H9 (cell line): ENCODE measurements at regions not wholly inside any gene's neighbourhood (a gene's known extent, or its start where the extent isn't known, plus 50 kb on each side); places are given as distances from the start of the nearest gene placed in this dataset.

Experiments
- DNase-seq: peaks from one replicate; pipeline ENCODE4 v3.0.0-alpha.2; 2017
- H2AFZ ChIP-seq: one replicate; pipeline ENCODE4 v1.6.1; 2013; ENCODE audit warnings: mild to moderate bottlenecking, low read length, control low read depth, moderate library complexity
- H2AK5ac ChIP-seq: 2 replicates; pipeline ENCODE4 v1.6.1; 2013; ENCODE audit warnings: low read length, control low read depth, mixed read lengths; ENCODE audit not compliant: insufficient read length
- H2BK120ac ChIP-seq: one replicate; pipeline ENCODE4 v1.6.1; 2013; ENCODE audit warnings: low read depth, mild to moderate bottlenecking, low read length, control low read depth, inconsistent platforms; ENCODE audit not compliant: poor library complexity, severe bottlenecking
- H2BK12ac ChIP-seq: 2 replicates; pipeline ENCODE4 v1.6.1; 2013; ENCODE audit warnings: low read length, control low read depth, mixed read lengths, low read depth; ENCODE audit not compliant: insufficient read length
- H2BK15ac ChIP-seq: 2 replicates; pipeline ENCODE4 v1.6.1; 2013; ENCODE audit warnings: low read depth, low read length, control low read depth
- H2BK20ac ChIP-seq: one replicate; pipeline ENCODE4 v1.6.1; 2013; ENCODE audit warnings: low read depth, mild to moderate bottlenecking, low read length, control low read depth, inconsistent platforms; ENCODE audit not compliant: poor library complexity, severe bottlenecking
- H2BK5ac ChIP-seq: 2 replicates; pipeline ENCODE4 v1.6.1; 2013; ENCODE audit warnings: low read length, control low read depth, mixed read lengths; ENCODE audit not compliant: insufficient read length
- H3K14ac ChIP-seq: 2 replicates; pipeline ENCODE4 v1.6.1; 2013; ENCODE audit warnings: low read length, control low read depth; ENCODE audit not compliant: insufficient read depth
- H3K18ac ChIP-seq: 2 replicates; pipeline ENCODE4 v1.6.1; 2013; ENCODE audit warnings: low read depth, mild to moderate bottlenecking, mixed read lengths, low read length, control low read depth; ENCODE audit not compliant: insufficient read length
- H3K23ac ChIP-seq: 2 replicates; pipeline ENCODE4 v1.6.1; 2013; ENCODE audit warnings: low read length, control low read depth, mixed read lengths, low read depth; ENCODE audit not compliant: insufficient read length
- H3K23me2 ChIP-seq: 2 replicates; pipeline ENCODE4 v1.6.1; 2013; ENCODE audit warnings: low read depth, mild to moderate bottlenecking, mixed read lengths, low read length, control low read depth; ENCODE audit not compliant: insufficient read length, poor library complexity, severe bottlenecking
- H3K27ac ChIP-seq: 2 replicates; pipeline ENCODE4 v1.5.1; 2013; ENCODE audit warnings: low read length, control low read depth, mixed read lengths, low read depth; ENCODE audit not compliant: insufficient read length
- H3K27me3 ChIP-seq: 2 replicates; pipeline ENCODE4 v1.6.1; 2013; ENCODE audit warnings: low read length, control low read depth, inconsistent platforms; ENCODE audit not compliant: insufficient read depth
- H3K4ac ChIP-seq: 2 replicates; pipeline ENCODE4 v1.6.1; 2013; ENCODE audit warnings: low read depth, mild to moderate bottlenecking, control low read depth, inconsistent platforms, low read length, moderate library complexity
- H3K4me1 ChIP-seq: 2 replicates; pipeline ENCODE4 v1.6.1; 2013; ENCODE audit warnings: low read length, control low read depth, inconsistent platforms; ENCODE audit not compliant: insufficient read depth
- H3K4me2 ChIP-seq: 2 replicates; pipeline ENCODE4 v1.6.1; 2013; ENCODE audit warnings: low read length, control low read depth, mixed read lengths; ENCODE audit not compliant: insufficient read length, insufficient read depth
- H3K56ac ChIP-seq: 2 replicates; pipeline ENCODE4 v1.6.1; 2013; ENCODE audit warnings: low read depth, mild to moderate bottlenecking, mixed read lengths, low read length, control low read depth; ENCODE audit not compliant: insufficient read length
- H3K79me1 ChIP-seq: 2 replicates; pipeline ENCODE4 v1.6.1; 2013; ENCODE audit warnings: low read depth, mild to moderate bottlenecking, moderate library complexity, low read length, control low read depth, inconsistent platforms; ENCODE audit not compliant: insufficient read depth, poor library complexity, severe bottlenecking
- H3K79me2 ChIP-seq: 2 replicates; pipeline ENCODE4 v1.6.1; 2013; ENCODE audit warnings: low read length, control low read depth, inconsistent platforms; ENCODE audit not compliant: insufficient read depth
- H3K9ac ChIP-seq: 2 replicates; pipeline ENCODE4 v1.6.1; 2013; ENCODE audit warnings: low read length, control low read depth, mixed read lengths; ENCODE audit not compliant: insufficient read length; ENCODE audit errors: extremely low read depth
- H3K9me3 ChIP-seq: one replicate; pipeline ENCODE4 v1.6.1; 2013; ENCODE audit warnings: low read depth, low read length, inconsistent platforms; ENCODE audit not compliant: control insufficient read depth
- H3T11ph ChIP-seq: one replicate; pipeline ENCODE4 v1.6.1; 2013; ENCODE audit warnings: mild to moderate bottlenecking, low read length, control low read depth, inconsistent platforms
- H4K20me1 ChIP-seq: one replicate; pipeline ENCODE4 v1.6.1; 2013; ENCODE audit not compliant: control insufficient read depth, insufficient read length, insufficient read depth
- H4K5ac ChIP-seq: 2 replicates; pipeline ENCODE4 v1.6.1; 2013; ENCODE audit warnings: low read depth, mild to moderate bottlenecking, mixed read lengths, low read length, control low read depth; ENCODE audit not compliant: insufficient read length
- H4K8ac ChIP-seq: replicated peaks from 2 replicates; pipeline ENCODE4 v1.6.1; 2013; ENCODE audit warnings: low read length, control low read depth, mixed read lengths, low read depth; ENCODE audit not compliant: insufficient read length
- H4K91ac ChIP-seq: 2 replicates; pipeline ENCODE4 v1.6.1; 2013; ENCODE audit warnings: low read depth, mild to moderate bottlenecking, moderate library complexity, mixed read lengths, low read length, control low read depth; ENCODE audit not compliant: insufficient read length
- H3K27ac Mint-ChIP-seq, 3 experiments: 2 replicates in 2 of 3; 3 replicates in 1 of 3; pipeline ENCODE4 v1.8.0; 2020 to 2021; ENCODE audit warnings: mixed read lengths in 3 of 3, mild to moderate bottlenecking in 1 of 3, moderate library complexity in 1 of 3
- H3K27me3 Mint-ChIP-seq: 2 replicates; pipeline ENCODE4 v1.8.0; 2021; ENCODE audit warnings: low read depth, mild to moderate bottlenecking, moderate library complexity, mixed read lengths
- H3K36me3 Mint-ChIP-seq, 3 experiments: 2 replicates in 2 of 3; 3 replicates in 1 of 3; pipeline ENCODE4 v1.8.0; 2020 to 2021; ENCODE audit warnings: low read depth in 3 of 3, mixed read lengths in 3 of 3; ENCODE audit not compliant: insufficient read depth in 1 of 3
- H3K4me1 Mint-ChIP-seq, 2 experiments: 2 replicates each; pipeline ENCODE4 v1.8.0; 2020; ENCODE audit warnings: mixed read lengths in 2 of 2
- H3K4me3 Mint-ChIP-seq, 2 experiments: 2 replicates in 1 of 2; 3 replicates in 1 of 2; pipeline ENCODE4 v1.8.0; 2020 to 2021; ENCODE audit warnings: mild to moderate bottlenecking in 2 of 2, mixed read lengths in 2 of 2, moderate library complexity in 1 of 2
- H3K9me3 Mint-ChIP-seq, 2 experiments: 2 replicates in 1 of 2; 3 replicates in 1 of 2; pipeline ENCODE4 v1.8.0; 2020; ENCODE audit warnings: mild to moderate bottlenecking in 2 of 2, mixed read lengths in 2 of 2, moderate library complexity in 1 of 2
- WGBS: extraction: QIAGEN DNeasy Blood & Tissue Kit; methylation state at CpG from one replicate; pipeline ENCODE4 v1.1.7; 2013; ENCODE audit warnings: missing lambda C conversion rate, low lambda C conversion rate, mixed read lengths; ENCODE audit not compliant: insufficient read length; ENCODE audit errors: extremely low coverage; 5-methylcytosine and 5-hydroxymethylcytosine counted together
- TF ChIP-seq, protein P1 (sequence below): fragments of 200-600 bp; sonication (generic); conservative IDR thresholded peaks from 3 replicates; pipeline ENCODE4 v1.8.0; 2021; ENCODE audit warnings: antibody characterized with exemption, mild to moderate bottlenecking

GRCh38 chr3:148146241-148146640 is 551.5 kb upstream of the AGTR1 start:
- no peak overlapping the region for H2BK15ac ChIP-seq
- H3K27ac ChIP-seq, result no peak overlapping the region
- H3K23ac ChIP-seq, result no peak overlapping the region

More at GRCh38 chr3:148146241-148146640, 551.5 kb upstream of the AGTR1 start:
- H3K79me1 ChIP-seq, result no peaks in the 10 kb centered on the region
- H2AK5ac ChIP-seq, result no peak overlapping the region
- H3K56ac ChIP-seq, result no peak overlapping the region
- H4K91ac ChIP-seq, result no peak overlapping the region
- H2AFZ ChIP-seq, result no peak overlapping the region
- H3K27me3 Mint-ChIP-seq, result no peaks in the 10 kb centered on the region
- peaks cover 6% of the 10 kb centered on the region for H3K9me3 ChIP-seq
- H3K4me2 ChIP-seq, result no peak overlapping the region
- no peak overlapping the region for H4K8ac ChIP-seq
- no peaks in the 10 kb centered on the region for H3K4me1 ChIP-seq
- H3K36me3 Mint-ChIP-seq, result peaks cover under 1 to 7% (median 5%) of the 10 kb centered on the region in 3 experiments
- peaks cover 17 to 20% of the 10 kb centered on the region in 2 experiments for H3K4me1 Mint-ChIP-seq
- H2BK20ac ChIP-seq, result no peak overlapping the region
- H4K20me1 ChIP-seq, result no peaks in the 10 kb centered on the region
- H3K4me3 Mint-ChIP-seq, result no peak overlapping the region
- TF ChIP-seq, protein P1, sequence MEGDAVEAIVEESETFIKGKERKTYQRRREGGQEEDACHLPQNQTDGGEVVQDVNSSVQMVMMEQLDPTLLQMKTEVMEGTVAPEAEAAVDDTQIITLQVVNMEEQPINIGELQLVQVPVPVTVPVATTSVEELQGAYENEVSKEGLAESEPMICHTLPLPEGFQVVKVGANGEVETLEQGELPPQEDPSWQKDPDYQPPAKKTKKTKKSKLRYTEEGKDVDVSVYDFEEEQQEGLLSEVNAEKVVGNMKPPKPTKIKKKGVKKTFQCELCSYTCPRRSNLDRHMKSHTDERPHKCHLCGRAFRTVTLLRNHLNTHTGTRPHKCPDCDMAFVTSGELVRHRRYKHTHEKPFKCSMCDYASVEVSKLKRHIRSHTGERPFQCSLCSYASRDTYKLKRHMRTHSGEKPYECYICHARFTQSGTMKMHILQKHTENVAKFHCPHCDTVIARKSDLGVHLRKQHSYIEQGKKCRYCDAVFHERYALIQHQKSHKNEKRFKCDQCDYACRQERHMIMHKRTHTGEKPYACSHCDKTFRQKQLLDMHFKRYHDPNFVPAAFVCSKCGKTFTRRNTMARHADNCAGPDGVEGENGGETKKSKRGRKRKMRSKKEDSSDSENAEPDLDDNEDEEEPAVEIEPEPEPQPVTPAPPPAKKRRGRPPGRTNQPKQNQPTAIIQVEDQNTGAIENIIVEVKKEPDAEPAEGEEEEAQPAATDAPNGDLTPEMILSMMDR, result no peak
- H3T11ph ChIP-seq, result no peak overlapping the region
- H4K5ac ChIP-seq, result no peak overlapping the region
- no peak overlapping the region for H3K9ac ChIP-seq
- no peaks in the 10 kb centered on the region for H3K27me3 ChIP-seq
- no peaks in the 10 kb centered on the region for H3K79me2 ChIP-seq
- no peak overlapping the region for H3K27ac Mint-ChIP-seq
- no CpG with 5 or more reads among the region's 2 CpGs for WGBS
- no peak overlapping the region for H2BK120ac ChIP-seq
- no peak for DNase-seq
- H3K18ac ChIP-seq, result no peak overlapping the region
- no peak overlapping the region for H2BK5ac ChIP-seq
- peaks cover under 1 to 5% of the 10 kb centered on the region in 2 experiments for H3K9me3 Mint-ChIP-seq
- H3K4ac ChIP-seq, result no peak overlapping the region
- H2BK12ac ChIP-seq, result no peak overlapping the region
- H3K23me2 ChIP-seq, result no peaks in the 10 kb centered on the region
- H3K14ac ChIP-seq, result no peak overlapping the region
